GM18505 (cell line): ENCODE measurements at regions not wholly inside any gene's neighbourhood (a gene's known extent, or its start where the extent isn't known, plus 50 kb on each side); places are given as distances from the start of the nearest gene placed in this dataset.

ENCODE experiments used
- ATAC-seq: cut with Tn5 transposase; IDR thresholded peaks from one replicate; pipeline ENCODE4 v1.9.1; 2021; ENCODE audit not compliant: unreplicated experiment
- POLR2A ChIP-seq: IDR thresholded peaks from 4 replicates; pipeline ENCODE4 v1.6.1; 2011; ENCODE audit warnings: borderline replicate concordance; ENCODE audit not compliant: insufficient read depth, insufficient read length; ENCODE audit errors: extremely low read depth

- ATAC-seq, result no peak
- TF ChIP-seq POLR2A, result no peak
Observed at GRCh38 chr3:81164806-81165205, 596.6 kb downstream of the GBE1 start.

GRCh38 chr3:81161851-81162250 is 599.6 kb downstream of the GBE1 start:
- TF ChIP-seq POLR2A, result no peak
- no peak for ATAC-seq

- TF ChIP-seq POLR2A, result no peak
- no peak for ATAC-seq
Observed at GRCh38 chr3:81161100-81161499, 600.3 kb downstream of the GBE1 start.

- no peak for ATAC-seq
- TF ChIP-seq POLR2A, result no peak
Observed at GRCh38 chr3:81154611-81155143, 606.8 kb downstream of the GBE1 start.

- no peak for TF ChIP-seq POLR2A
- ATAC-seq, result no peak
Observed at GRCh38 chr3:81152156-81152555, 609.3 kb downstream of the GBE1 start.

- ATAC-seq, result no peak
- no peak for TF ChIP-seq POLR2A
Observed at GRCh38 chr3:81132995-81133394, 628.5 kb downstream of the GBE1 start.

- ATAC-seq, result no peak
- TF ChIP-seq POLR2A, result no peak
Observed at GRCh38 chr3:81105789-81106488, 655.5 kb downstream of the GBE1 start.

GRCh38 chr3:81105206-81105605 is 656.2 kb downstream of the GBE1 start:
- no peak for TF ChIP-seq POLR2A
- no peak for ATAC-seq

GRCh38 chr3:81097889-81098288 is 663.6 kb downstream of the GBE1 start:
- ATAC-seq, result no peak
- TF ChIP-seq POLR2A, result no peak

GRCh38 chr3:81095956-81096355 is 665.5 kb downstream of the GBE1 start:
- no peak for TF ChIP-seq POLR2A
- no peak for ATAC-seq

GRCh38 chr3:81094986-81095385 is 666.5 kb downstream of the GBE1 start:
- ATAC-seq, result no peak
- no peak for TF ChIP-seq POLR2A

GRCh38 chr3:81087607-81088006 is 673.8 kb downstream of the GBE1 start:
- TF ChIP-seq POLR2A, result no peak
- ATAC-seq, result no peak

GRCh38 chr3:81086348-81086747 is 675.1 kb downstream of the GBE1 start:
- no peak for ATAC-seq

GRCh38 chr3:81080608-81081007 is 680.8 kb downstream of the GBE1 start:
- no peak for TF ChIP-seq POLR2A
- ATAC-seq, result no peak

More at GRCh38 chr3:81086348-81086747, 675.1 kb downstream of the GBE1 start:
- no peak for TF ChIP-seq POLR2A
